PFSK-1 (cell line): ENCODE measurements at regions not wholly inside any gene's neighbourhood (a gene's known extent, or its start where the extent isn't known, plus 50 kb on each side); places are given as distances from the start of the nearest gene placed in this dataset.

Source experiments
- FOXP2 ChIP-seq: optimal IDR thresholded peaks from 2 replicates; pipeline ENCODE3; 2011; ENCODE audit warnings: borderline replicate concordance, control low read depth, inconsistent platforms; ENCODE audit not compliant: insufficient read depth; ENCODE audit errors: extremely low read length, extremely low read depth
- POLR2AphosphoS5 ChIP-seq: IDR thresholded peaks from 2 replicates; pipeline ENCODE4 v1.6.1; 2012; ENCODE audit warnings: low read depth, mild to moderate bottlenecking, control low read depth, low read length, moderate library complexity
- REST ChIP-seq, 2 experiments: IDR thresholded peaks; 2 replicates each; pipeline versions ENCODE4 v1.6.1 to v1.8.0; 2011 to 2012; ENCODE audit warnings: low read depth in 2 of 2, low read length in 2 of 2, control low read depth in 1 of 2, inconsistent platforms in 1 of 2, mild to moderate bottlenecking in 1 of 2, moderate library complexity in 1 of 2; ENCODE audit not compliant: insufficient read depth in 1 of 2
- SIN3A ChIP-seq: IDR thresholded peaks from 2 replicates; pipeline ENCODE4 v1.6.1; 2012; ENCODE audit warnings: mild to moderate bottlenecking, low read length, moderate library complexity, borderline replicate concordance; ENCODE audit not compliant: insufficient read depth
- TAF1 ChIP-seq: IDR thresholded peaks from 2 replicates; pipeline ENCODE4 v1.6.1; 2012; ENCODE audit warnings: low read length, control low read depth, borderline replicate concordance; ENCODE audit not compliant: insufficient read depth

- TF ChIP-seq SIN3A: no peak
- no peak for TF ChIP-seq REST (IDR thresholded peaks at IDR 0.05; ENCODE audit: insufficient read depth in 1 of 2, low read depth in 2 of 2, low read length in 2 of 2)
- no peak for TF ChIP-seq POLR2AphosphoS5
- TF ChIP-seq TAF1: no peak
- no peak for TF ChIP-seq FOXP2
These were observed 924.4 kb downstream of the METTL15 start for GRCh38 chr11:29032384-29033149.

- TF ChIP-seq POLR2AphosphoS5: no peak
- TF ChIP-seq FOXP2: no peak
- TF ChIP-seq SIN3A: no peak
- TF ChIP-seq REST (IDR thresholded peaks at IDR 0.05; ENCODE audit: insufficient read depth in 1 of 2, low read depth in 2 of 2, low read length in 2 of 2): no peak
- TF ChIP-seq TAF1: no peak
These were observed 921.3 kb downstream of the METTL15 start for GRCh38 chr11:29029452-29029851.

GRCh38 chr11:29027436-29027835, 919.2 kb downstream of the METTL15 start:
- no peak for TF ChIP-seq POLR2AphosphoS5
- no peak for TF ChIP-seq FOXP2
- no peak for TF ChIP-seq SIN3A
- no peak for TF ChIP-seq REST (IDR thresholded peaks at IDR 0.05; ENCODE audit: insufficient read depth in 1 of 2, low read depth in 2 of 2, low read length in 2 of 2)
- TF ChIP-seq TAF1: no peak

GRCh38 chr11:29026286-29026685, 918.1 kb downstream of the METTL15 start:
- TF ChIP-seq SIN3A (no peak), POLR2AphosphoS5 (no peak), REST (IDR thresholded peaks at IDR 0.05; ENCODE audit: insufficient read depth in 1 of 2, low read depth in 2 of 2, low read length in 2 of 2) (no peak), TAF1 (no peak), FOXP2 (no peak)

GRCh38 chr11:29025001-29025400, 916.8 kb downstream of the METTL15 start:
- TF ChIP-seq FOXP2 (no peak), TAF1 (no peak), SIN3A (no peak), REST (IDR thresholded peaks at IDR 0.05; ENCODE audit: insufficient read depth in 1 of 2, low read depth in 2 of 2, low read length in 2 of 2) (no peak), POLR2AphosphoS5 (no peak)
